ENCODE measurements at regions not wholly inside any gene's neighbourhood (a gene's known extent, or its start where the extent isn't known, plus 50 kb on each side); places are given as distances from the start of the nearest gene placed in this dataset.

GRCh38 chr17:77824780-77825280, 133.7 kb upstream of the TNRC6C start:
- TF ChIP-seq CTCF (IDR thresholded peaks at IDR 0.05) (no peak), POLR2A (IDR thresholded peaks at IDR 0.05) (no peak), POLR2AphosphoS5 (IDR thresholded peaks at IDR 0.05) (no peak)

Measured in breast epithelium (tissue), 3 donors.